ENCODE measurements at regions not wholly inside any gene's neighbourhood (a gene's known extent, or its start where the extent isn't known, plus 50 kb on each side); places are given as distances from the start of the nearest gene placed in this dataset.

GRCh38 chr18:24837066-24837465 lies 376.6 kb downstream of the HRH4 start:
- H3K27ac Mint-ChIP-seq (ENCODE audit: unreplicated experiment) = no peak overlapping the region
- H3K27me3 Mint-ChIP-seq (ENCODE audit: unreplicated experiment) = peaks cover 71% of the 10 kb centered on the region
- no peaks in the 10 kb centered on the region for H3K9me3 Mint-ChIP-seq (ENCODE audit: low read depth, unreplicated experiment)
- TF ChIP-seq CTCF (IDR thresholded peaks at IDR 0.05; ENCODE audit: unreplicated experiment) = no peak
- H3K36me3 Mint-ChIP-seq (ENCODE audit: insufficient read depth, unreplicated experiment) = no peaks in the 10 kb centered on the region
- CTCF ChIA-PET = no interaction called here
- DNase-seq = no peak
- intact Hi-C loops (cut with micrococcal nuclease; ENCODE audit: unreplicated experiment) = no loop called here
- no peaks in the 10 kb centered on the region for H3K4me1 Mint-ChIP-seq (ENCODE audit: low read depth, unreplicated experiment)
- BruUV-seq (replicated peaks) = no TSS peak
- no peak overlapping the region for H3K4me3 Mint-ChIP-seq (ENCODE audit: low read depth, unreplicated experiment)

GRCh38 chr18:24840051-24840450 lies 379.6 kb downstream of the HRH4 start:
- Mint-ChIP-seq H3K9me3 (ENCODE audit: low read depth, unreplicated experiment) (no peaks in the 10 kb centered on the region), H3K27me3 (ENCODE audit: unreplicated experiment) (peaks cover 60% of the 10 kb centered on the region), H3K4me3 (ENCODE audit: low read depth, unreplicated experiment) (no peak overlapping the region), H3K27ac (ENCODE audit: unreplicated experiment) (no peak overlapping the region), H3K4me1 (ENCODE audit: low read depth, unreplicated experiment) (no peaks in the 10 kb centered on the region), H3K36me3 (ENCODE audit: insufficient read depth, unreplicated experiment) (no peaks in the 10 kb centered on the region)
- CTCF ChIA-PET = no interaction called here
- DNase-seq = no peak
- BruUV-seq (replicated peaks) = no TSS peak
- intact Hi-C loops (cut with micrococcal nuclease; ENCODE audit: unreplicated experiment) = no loop called here
- no peak for TF ChIP-seq CTCF (IDR thresholded peaks at IDR 0.05; ENCODE audit: unreplicated experiment)

GRCh38 chr18:24840640-24841039 lies 380.2 kb downstream of the HRH4 start:
- H3K36me3 Mint-ChIP-seq (ENCODE audit: insufficient read depth, unreplicated experiment) = no peaks in the 10 kb centered on the region
- H3K4me1 Mint-ChIP-seq (ENCODE audit: low read depth, unreplicated experiment) = no peaks in the 10 kb centered on the region
- intact Hi-C loops (cut with micrococcal nuclease; ENCODE audit: unreplicated experiment) = no loop called here
- no peak overlapping the region for H3K4me3 Mint-ChIP-seq (ENCODE audit: low read depth, unreplicated experiment)
- DNase-seq = no peak
- H3K27me3 Mint-ChIP-seq (ENCODE audit: unreplicated experiment) = peaks cover 59% of the 10 kb centered on the region
- CTCF ChIA-PET = no interaction called here
- no peaks in the 10 kb centered on the region for H3K9me3 Mint-ChIP-seq (ENCODE audit: low read depth, unreplicated experiment)
- H3K27ac Mint-ChIP-seq (ENCODE audit: unreplicated experiment) = no peak overlapping the region
- TF ChIP-seq CTCF (IDR thresholded peaks at IDR 0.05; ENCODE audit: unreplicated experiment) = no peak
- BruUV-seq (replicated peaks) = no TSS peak

- Mint-ChIP-seq H3K27me3 (ENCODE audit: unreplicated experiment) (peaks cover 58% of the 10 kb centered on the region), H3K27ac (ENCODE audit: unreplicated experiment) (no peak overlapping the region), H3K36me3 (ENCODE audit: insufficient read depth, unreplicated experiment) (no peaks in the 10 kb centered on the region), H3K4me1 (ENCODE audit: low read depth, unreplicated experiment) (no peaks in the 10 kb centered on the region), H3K9me3 (ENCODE audit: low read depth, unreplicated experiment) (no peaks in the 10 kb centered on the region), H3K4me3 (ENCODE audit: low read depth, unreplicated experiment) (no peak overlapping the region)
- BruUV-seq (replicated peaks) = no TSS peak
- no peak for DNase-seq
- TF ChIP-seq CTCF (IDR thresholded peaks at IDR 0.05; ENCODE audit: unreplicated experiment) = no peak
- intact Hi-C loops (cut with micrococcal nuclease; ENCODE audit: unreplicated experiment) = no loop called here
- CTCF ChIA-PET = no interaction called here
Observed at GRCh38 chr18:24841536-24841935, 381.1 kb downstream of the HRH4 start.

GRCh38 chr18:24843123-24843522 lies 382.7 kb downstream of the HRH4 start:
- no peak overlapping the region for H3K4me3 Mint-ChIP-seq (ENCODE audit: low read depth, unreplicated experiment)
- no peaks in the 10 kb centered on the region for H3K9me3 Mint-ChIP-seq (ENCODE audit: low read depth, unreplicated experiment)
- intact Hi-C loops (cut with micrococcal nuclease; ENCODE audit: unreplicated experiment) = no loop called here
- CTCF ChIA-PET = interaction anchor here (0.7 kb wide), 1 partner anchor 29 kb away, joined by 4 read pairs; no protein-coding TSS in a partner anchor
- H3K27ac Mint-ChIP-seq (ENCODE audit: unreplicated experiment) = no peak overlapping the region
- H3K27me3 Mint-ChIP-seq (ENCODE audit: unreplicated experiment) = peaks cover 62% of the 10 kb centered on the region
- no TSS peak for BruUV-seq (replicated peaks)
- H3K36me3 Mint-ChIP-seq (ENCODE audit: insufficient read depth, unreplicated experiment) = no peaks in the 10 kb centered on the region
- TF ChIP-seq CTCF (IDR thresholded peaks at IDR 0.05; ENCODE audit: unreplicated experiment) = no peak
- H3K4me1 Mint-ChIP-seq (ENCODE audit: low read depth, unreplicated experiment) = no peaks in the 10 kb centered on the region
- no peak for DNase-seq
